ENCODE measurements at regions not wholly inside any gene's neighbourhood (a gene's known extent, or its start where the extent isn't known, plus 50 kb on each side); places are given as distances from the start of the nearest gene placed in this dataset.

GRCh38 chr16:5216441-5217080, 119.0 kb upstream of the EEF2KMT start:
- ChIA-PET CTCF (ENCODE audit: low intra/inter-chr PET ratio, low total read pairs) (no interaction called here), POLR2A (no interaction called here)
- Histone ChIP-seq H3K9me3 (ENCODE audit: low read length) (no peaks in the 10 kb centered on the region), H3K79me2 (ENCODE audit: insufficient read depth, low read length) (no peaks in the 10 kb centered on the region), H3K27ac (ENCODE audit: extremely low read length, insufficient read depth, low read length) (no peak overlapping the region), H3K4me1 (ENCODE audit: insufficient read depth, low read length) (no peaks in the 10 kb centered on the region), H3K4me3 (replicated peaks in 1 of 3; ENCODE audit: insufficient read depth in 1 of 3, low read depth in 2 of 3, low read length in 3 of 3) (no peak overlapping the region), H4K20me1 (ENCODE audit: insufficient read depth, low read length) (no peaks in the 10 kb centered on the region), H3K36me3 (replicated peaks in 1 of 2; ENCODE audit: control insufficient read depth in 1 of 2, insufficient read depth in 2 of 2, low read length in 2 of 2) (no peaks in the 10 kb centered on the region), H2AFZ (ENCODE audit: low read length) (no peak overlapping the region), H3K9ac (ENCODE audit: insufficient read depth, low read depth, low read length) (no peak overlapping the region), H3K27me3 (ENCODE audit: control insufficient read depth in 1 of 2, insufficient read depth in 2 of 2, low read length in 2 of 2) (no peaks in the 10 kb centered on the region), H3K4me2 (ENCODE audit: low read depth, low read length) (no peak overlapping the region)
- no TSS peak for BruUV-seq (replicated peaks)
- no peak for FAIRE-seq
- intact Hi-C loops (cut with micrococcal nuclease; ENCODE audit: unreplicated experiment) (no loop called here), in situ Hi-C loops (cut with HindIII; ENCODE audit: extremely low pct_ligation_motif_present, low pct_unique_long_range_greater_than_20kb) (no loop called here)
- DNase-seq (ENCODE audit: low spot score) = no peak
- no peak for ATAC-seq
- 8% methylated on average over 4 of the region's 4 CpGs for WGBS (ENCODE audit: low lambda C conversion rate)
- TF ChIP-seq ZXDC (CRISPR knock-in tag; IDR thresholded peaks at IDR 0.05) = no peak
- no peak for TF ChIP-seq SUZ12 (IDR thresholded peaks at IDR 0.05; ENCODE audit: low read depth, low read length)
- TF ChIP-seq FOXM1 (CRISPR knock-in tag; IDR thresholded peaks at IDR 0.05) = no peak
- TF ChIP-seq ZNF615 (CRISPR knock-in tag; IDR thresholded peaks at IDR 0.05; ENCODE audit: borderline replicate concordance) = no peak
- TF ChIP-seq ZNF333 (CRISPR knock-in tag; IDR thresholded peaks at IDR 0.05; ENCODE audit: borderline replicate concordance) = no peak
- no peak for TF ChIP-seq FOXO4 (CRISPR knock-in tag; conservative IDR thresholded peaks at IDR 0.05)
- no peak for TF ChIP-seq KLF6 (CRISPR knock-in tag; IDR thresholded peaks at IDR 0.05)
- no peak for TF ChIP-seq ZNF777 (CRISPR knock-in tag; IDR thresholded peaks at IDR 0.05)
- TF ChIP-seq ZNF737 (CRISPR knock-in tag; IDR thresholded peaks at IDR 0.05; ENCODE audit: borderline replicate concordance) = no peak
- no peak for TF ChIP-seq ARID4A (CRISPR knock-in tag; IDR thresholded peaks at IDR 0.05; ENCODE audit: borderline replicate concordance)
- TF ChIP-seq ZNF773 (CRISPR knock-in tag; IDR thresholded peaks at IDR 0.05; ENCODE audit: borderline replicate concordance) = no peak
- no peak for TF ChIP-seq ATF7 (IDR thresholded peaks at IDR 0.05)
- TF ChIP-seq ATF7 (CRISPR knock-in tag; IDR thresholded peaks at IDR 0.05) = no peak
- no peak for TF ChIP-seq PHF20 (CRISPR knock-in tag; IDR thresholded peaks at IDR 0.05)
- no peak for TF ChIP-seq KLF16 (CRISPR knock-in tag; IDR thresholded peaks at IDR 0.05)
- TF ChIP-seq MEIS2 (CRISPR knock-in tag; IDR thresholded peaks at IDR 0.05) = no peak
- no peak for TF ChIP-seq ZNF10 (CRISPR knock-in tag; IDR thresholded peaks at IDR 0.05; ENCODE audit: borderline replicate concordance, low read depth)
- TF ChIP-seq ZNF143 (CRISPR knock-in tag; IDR thresholded peaks at IDR 0.05) = no peak
- TF ChIP-seq ADNP (CRISPR knock-in tag; IDR thresholded peaks at IDR 0.05) = no peak

Data from HepG2 (cell line).